Upper lobe of right lung (tissue), 1 donor: ENCODE measurements at regions not wholly inside any gene's neighbourhood (a gene's known extent, or its start where the extent isn't known, plus 50 kb on each side); places are given as distances from the start of the nearest gene placed in this dataset.
"Not testable (repeated sequence)": the region's sequence is repeated elsewhere in the genome, so short reads cannot be mapped to it uniquely, and the experiment has no call there.

ENCODE experiments used
- ATAC-seq: fragments of 200-7000 bp; cut with Tn5 transposase; one replicate; pipeline ENCODE4 v1.9.1; 2020; ENCODE audit warnings: mild to moderate bottlenecking, moderate library complexity
- DNase-seq: peaks from one replicate; pipeline ENCODE4 v3.0.0-alpha.2; 2020
- H3K27ac ChIP-seq: fragments of 200-600 bp; one replicate; pipeline ENCODE4 v1.8.0; 2022
- H3K27me3 ChIP-seq: fragments of 200-600 bp; one replicate; pipeline ENCODE4 v1.8.0; 2022; ENCODE audit warnings: mild to moderate bottlenecking
- H3K36me3 ChIP-seq: fragments of 200-600 bp; one replicate; pipeline ENCODE4 v1.8.0; 2022
- H3K4me1 ChIP-seq: fragments of 200-600 bp; one replicate; pipeline ENCODE4 v1.8.0; 2022
- H3K4me3 ChIP-seq: fragments of 200-600 bp; one replicate; pipeline ENCODE4 v1.8.0; 2022; ENCODE audit warnings: mild to moderate bottlenecking
- H3K9me3 ChIP-seq: fragments of 200-600 bp; one replicate; pipeline ENCODE4 v1.8.0; 2022
- CTCF ChIP-seq: fragments of 200-600 bp; IDR thresholded peaks from one replicate; pipeline ENCODE4 v1.8.0; 2022; ENCODE audit warnings: antibody characterized with exemption
- intact Hi-C: fragments of 100-400 bp; cut with DNase I; formaldehyde crosslinking; loops from one replicate; pipeline ENCODE4 v1.11.0; 2022
- donor health status: DM: no; HTN: yes; CAD: no; lungs with severe emphysema.

GRCh38 chr3:71930056-71930991 lies 145.4 kb upstream of the PROK2 start:
- ATAC-seq (peak; percentile 64), DNase-seq (no peak)

GRCh38 chr3:71928212-71928611 lies 143.3 kb upstream of the PROK2 start:
- ATAC-seq (no peak), DNase-seq (no peak)
- Histone ChIP-seq H3K36me3 (no peaks in the 10 kb centered on the region), H3K27me3 (no peaks in the 10 kb centered on the region), H3K4me1 (no peaks in the 10 kb centered on the region), H3K27ac (no peak overlapping the region), H3K4me3 (no peak overlapping the region), H3K9me3 (no peaks in the 10 kb centered on the region)
- intact Hi-C loops: no loop called here
- TF ChIP-seq CTCF: no peak

More at GRCh38 chr3:71930056-71930991, 145.4 kb upstream of the PROK2 start:
- H3K27ac ChIP-seq: no peak overlapping the region
- no peak overlapping the region for H3K4me3 ChIP-seq
- H3K36me3 ChIP-seq: no peaks in the 10 kb centered on the region
- no peak for TF ChIP-seq CTCF
- no peaks in the 10 kb centered on the region for H3K9me3 ChIP-seq
- no peaks in the 10 kb centered on the region for H3K4me1 ChIP-seq
- intact Hi-C loops: no loop called here
- H3K27me3 ChIP-seq: no peaks in the 10 kb centered on the region

- H3K27ac ChIP-seq: no peak overlapping the region
- no peak for DNase-seq
- no peaks in the 10 kb centered on the region for H3K36me3 ChIP-seq
- intact Hi-C loops: no loop called here
- H3K27me3 ChIP-seq: no peaks in the 10 kb centered on the region
- no peak overlapping the region for H3K4me3 ChIP-seq
- ATAC-seq: no peak
- TF ChIP-seq CTCF: no peak
- no peaks in the 10 kb centered on the region for H3K4me1 ChIP-seq
- H3K9me3 ChIP-seq: no peaks in the 10 kb centered on the region
Observed at GRCh38 chr3:71927505-71928066, 142.6 kb upstream of the PROK2 start.

- Histone ChIP-seq H3K4me1 (no peaks in the 10 kb centered on the region), H3K4me3 (no peak overlapping the region), H3K36me3 (no peaks in the 10 kb centered on the region), H3K9me3 (no peaks in the 10 kb centered on the region), H3K27me3 (no peaks in the 10 kb centered on the region), H3K27ac (no peak overlapping the region)
- DNase-seq: no peak
- intact Hi-C loops: no loop called here
- TF ChIP-seq CTCF: no peak
- no peak for ATAC-seq
Observed at GRCh38 chr3:71926616-71927015, 141.7 kb upstream of the PROK2 start.

GRCh38 chr3:71926262-71926600 lies 141.3 kb upstream of the PROK2 start:
- TF ChIP-seq CTCF: peak; percentile 27
- no peaks in the 10 kb centered on the region for H3K36me3 ChIP-seq
- no peak overlapping the region for H3K27ac ChIP-seq
- intact Hi-C loops: no loop called here
- H3K27me3 ChIP-seq: no peaks in the 10 kb centered on the region
- DNase-seq (no peak), ATAC-seq (peak; percentile 66)
- H3K4me1 ChIP-seq: no peaks in the 10 kb centered on the region
- H3K4me3 ChIP-seq: no peak overlapping the region
- H3K9me3 ChIP-seq: no peaks in the 10 kb centered on the region

GRCh38 chr3:71925511-71926261 lies 140.7 kb upstream of the PROK2 start:
- ATAC-seq, DNase-seq, intact Hi-C loops: not testable (repeated sequence)

More at GRCh38 chr3:71925511-71926261, 140.7 kb upstream of the PROK2 start:
- not testable (repeated sequence) for H3K4me1 ChIP-seq, H3K36me3 ChIP-seq, H3K27me3 ChIP-seq, H3K27ac ChIP-seq, H3K9me3 ChIP-seq, H3K4me3 ChIP-seq
